ENCODE measurements at regions not wholly inside any gene's neighbourhood (a gene's known extent, or its start where the extent isn't known, plus 50 kb on each side); places are given as distances from the start of the nearest gene placed in this dataset.

DNA sequence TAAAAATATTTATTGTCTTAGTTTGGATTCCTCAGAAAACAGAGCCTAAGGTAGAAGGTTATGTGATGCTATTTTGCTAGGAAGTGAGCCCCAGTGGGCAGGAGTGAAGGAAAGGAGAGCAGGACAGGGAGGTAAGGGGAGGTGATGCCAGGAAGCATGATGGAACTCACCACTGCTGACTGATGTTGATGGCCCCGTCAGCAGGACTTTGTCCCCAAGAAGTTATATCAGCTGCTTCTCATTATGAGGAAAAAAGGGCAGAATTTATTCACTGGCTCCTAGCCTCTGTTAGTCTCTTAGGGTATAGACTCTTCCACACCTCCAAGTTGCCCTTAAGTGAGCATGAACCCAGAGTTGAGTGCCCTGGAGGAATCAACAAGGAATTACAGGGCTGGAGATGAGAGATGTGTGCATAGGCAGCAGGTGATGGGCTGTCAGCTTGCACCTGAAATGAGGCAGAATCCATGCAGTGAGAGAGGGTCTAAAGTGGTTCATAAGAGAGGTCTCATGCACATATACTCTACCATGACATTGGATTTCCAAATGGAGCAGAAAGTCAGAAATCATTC, 120.6 kb upstream of the NIPBL start:
- Histone ChIP-seq H3K27ac (no peak overlapping the region), H3K9ac (ENCODE audit: insufficient read length) (no peak overlapping the region), H3K4me3 (no peak overlapping the region), H3K9me3 (ENCODE audit: low read depth, low read length) (no peaks in the 10 kb centered on the region), H3K36me3 (ENCODE audit: insufficient read depth, low read length) (no peaks in the 10 kb centered on the region)
- no peak for DNase-seq (ENCODE audit: low read depth, low spot score)
- TF ChIP-seq EZH2 (IDR thresholded peaks at IDR 0.05): no peak
- TF ChIP-seq FOXP2 (optimal IDR thresholded peaks at IDR 0.05; ENCODE audit: control extremely low read depth, extremely low read length, insufficient read depth): no peak
- no peak for TF ChIP-seq POLR2AphosphoS5 (IDR thresholded peaks at IDR 0.05; ENCODE audit: borderline replicate concordance, low read depth, low read length)

- TF ChIP-seq POLR2AphosphoS5 (IDR thresholded peaks at IDR 0.05; ENCODE audit: borderline replicate concordance, low read depth, low read length) (no peak), EZH2 (IDR thresholded peaks at IDR 0.05) (no peak), FOXP2 (optimal IDR thresholded peaks at IDR 0.05; ENCODE audit: control extremely low read depth, extremely low read length, insufficient read depth) (no peak)
- no peak for DNase-seq (ENCODE audit: low read depth, low spot score)
- H3K4me3 ChIP-seq: no peak overlapping the region
- H3K9me3 ChIP-seq (ENCODE audit: low read depth, low read length): no peaks in the 10 kb centered on the region
- no peak overlapping the region for H3K9ac ChIP-seq (ENCODE audit: insufficient read length)
- H3K36me3 ChIP-seq (ENCODE audit: insufficient read depth, low read length): no peaks in the 10 kb centered on the region
- no peak overlapping the region for H3K27ac ChIP-seq
These were observed 119.7 kb upstream of the NIPBL start for GRCh38 chr5:36756848-36757247.

DNA sequence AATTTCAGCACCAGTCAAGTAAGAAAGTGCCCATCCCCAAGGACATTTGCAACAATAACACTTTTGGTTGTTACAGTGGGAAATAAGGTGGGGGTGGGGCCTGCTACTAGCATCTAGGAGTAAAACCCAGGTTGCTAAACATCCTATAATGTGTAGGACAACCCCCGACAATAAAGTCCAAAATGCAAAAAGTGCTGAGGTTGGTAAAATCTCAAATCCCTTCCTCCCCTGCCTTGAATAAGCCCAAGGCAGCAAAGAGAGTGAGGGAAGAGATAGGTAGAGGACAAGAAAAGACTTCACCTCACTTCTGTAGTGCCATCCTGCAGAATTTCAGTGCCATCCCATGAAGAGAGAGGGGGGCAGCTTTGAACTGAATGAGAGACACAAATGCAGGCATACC, 117.5 kb upstream of the NIPBL start:
- TF ChIP-seq FOXP2 (optimal IDR thresholded peaks at IDR 0.05; ENCODE audit: control extremely low read depth, extremely low read length, insufficient read depth) (no peak), EZH2 (IDR thresholded peaks at IDR 0.05) (no peak), POLR2AphosphoS5 (IDR thresholded peaks at IDR 0.05; ENCODE audit: borderline replicate concordance, low read depth, low read length) (no peak)
- Histone ChIP-seq H3K36me3 (ENCODE audit: insufficient read depth, low read length) (no peaks in the 10 kb centered on the region), H3K9ac (ENCODE audit: insufficient read length) (no peak overlapping the region), H3K27ac (no peak overlapping the region), H3K9me3 (ENCODE audit: low read depth, low read length) (no peaks in the 10 kb centered on the region), H3K4me3 (no peak overlapping the region)
- no peak for DNase-seq (ENCODE audit: low read depth, low spot score)

- H3K36me3 ChIP-seq (ENCODE audit: insufficient read depth, low read length): no peaks in the 10 kb centered on the region
- H3K9ac ChIP-seq (ENCODE audit: insufficient read length): no peak overlapping the region
- no peak overlapping the region for H3K4me3 ChIP-seq
- H3K27ac ChIP-seq: no peak overlapping the region
- no peak for TF ChIP-seq FOXP2 (optimal IDR thresholded peaks at IDR 0.05; ENCODE audit: control extremely low read depth, extremely low read length, insufficient read depth)
- no peak for TF ChIP-seq POLR2AphosphoS5 (IDR thresholded peaks at IDR 0.05; ENCODE audit: borderline replicate concordance, low read depth, low read length)
- TF ChIP-seq EZH2 (IDR thresholded peaks at IDR 0.05): no peak
- DNase-seq (ENCODE audit: low read depth, low spot score): no peak
- no peaks in the 10 kb centered on the region for H3K9me3 ChIP-seq (ENCODE audit: low read depth, low read length)
These were observed 113.1 kb upstream of the NIPBL start for GRCh38 chr5:36763454-36763853.

GRCh38 chr5:36765876-36766275, 110.7 kb upstream of the NIPBL start:
- DNase-seq (ENCODE audit: low read depth, low spot score): no peak
- no peak overlapping the region for H3K27ac ChIP-seq
- no peaks in the 10 kb centered on the region for H3K36me3 ChIP-seq (ENCODE audit: insufficient read depth, low read length)
- no peak overlapping the region for H3K4me3 ChIP-seq
- no peaks in the 10 kb centered on the region for H3K9me3 ChIP-seq (ENCODE audit: low read depth, low read length)
- TF ChIP-seq EZH2 (IDR thresholded peaks at IDR 0.05) (no peak), FOXP2 (optimal IDR thresholded peaks at IDR 0.05; ENCODE audit: control extremely low read depth, extremely low read length, insufficient read depth) (no peak), POLR2AphosphoS5 (IDR thresholded peaks at IDR 0.05; ENCODE audit: borderline replicate concordance, low read depth, low read length) (no peak)
- H3K9ac ChIP-seq (ENCODE audit: insufficient read length): no peak overlapping the region

GRCh38 chr5:36766981-36767380, 109.6 kb upstream of the NIPBL start:
- no peak for DNase-seq (ENCODE audit: low read depth, low spot score)
- Histone ChIP-seq H3K27ac (no peak overlapping the region), H3K36me3 (ENCODE audit: insufficient read depth, low read length) (no peaks in the 10 kb centered on the region), H3K9ac (ENCODE audit: insufficient read length) (no peak overlapping the region), H3K4me3 (no peak overlapping the region), H3K9me3 (ENCODE audit: low read depth, low read length) (no peaks in the 10 kb centered on the region)
- TF ChIP-seq FOXP2 (optimal IDR thresholded peaks at IDR 0.05; ENCODE audit: control extremely low read depth, extremely low read length, insufficient read depth): no peak
- TF ChIP-seq EZH2 (IDR thresholded peaks at IDR 0.05): no peak
- TF ChIP-seq POLR2AphosphoS5 (IDR thresholded peaks at IDR 0.05; ENCODE audit: borderline replicate concordance, low read depth, low read length): no peak

- Histone ChIP-seq H3K36me3 (ENCODE audit: insufficient read depth, low read length) (no peaks in the 10 kb centered on the region), H3K9ac (ENCODE audit: insufficient read length) (no peak overlapping the region), H3K9me3 (ENCODE audit: low read depth, low read length) (no peaks in the 10 kb centered on the region), H3K4me3 (no peak overlapping the region), H3K27ac (no peak overlapping the region)
- TF ChIP-seq EZH2 (IDR thresholded peaks at IDR 0.05): no peak
- no peak for DNase-seq (ENCODE audit: low read depth, low spot score)
These were observed 108.1 kb upstream of the NIPBL start for GRCh38 chr5:36768450-36768849.

DNA sequence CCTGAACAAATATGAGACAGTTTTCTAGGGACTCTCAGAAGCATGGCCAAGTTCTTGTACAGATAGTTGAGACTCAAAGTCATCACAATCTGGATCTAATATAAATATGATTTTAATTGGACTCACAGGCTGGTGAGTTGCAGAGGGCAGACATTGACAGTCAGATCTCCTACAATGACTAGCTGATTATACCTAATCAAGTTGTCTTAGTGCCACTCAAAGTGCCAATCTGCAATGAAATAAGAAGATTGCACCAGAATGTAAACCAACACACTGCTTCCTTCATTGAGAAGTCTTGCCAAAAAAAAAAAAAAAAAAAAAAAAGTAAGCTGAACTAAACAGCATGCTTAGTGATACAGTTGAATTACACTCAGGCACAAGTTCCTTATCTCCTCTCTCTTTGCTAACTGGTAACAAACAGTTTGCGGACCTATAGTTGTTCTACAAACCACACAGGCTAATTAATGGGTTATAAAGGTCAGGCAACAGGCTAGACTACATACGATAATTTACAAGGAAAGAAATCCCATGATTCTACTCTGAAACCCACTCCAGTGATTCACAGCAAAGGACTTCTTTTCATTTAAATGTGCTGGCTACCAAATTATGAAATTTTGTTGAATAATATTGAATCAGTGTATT, 107.3 kb upstream of the NIPBL start:
- H3K9ac ChIP-seq (ENCODE audit: insufficient read length): no peak overlapping the region
- no peaks in the 10 kb centered on the region for H3K9me3 ChIP-seq (ENCODE audit: low read depth, low read length)
- no peak overlapping the region for H3K27ac ChIP-seq
- no peak for DNase-seq (ENCODE audit: low read depth, low spot score)
- TF ChIP-seq EZH2 (IDR thresholded peaks at IDR 0.05) (no peak), FOXP2 (optimal IDR thresholded peaks at IDR 0.05; ENCODE audit: control extremely low read depth, extremely low read length, insufficient read depth) (no peak), POLR2AphosphoS5 (IDR thresholded peaks at IDR 0.05; ENCODE audit: borderline replicate concordance, low read depth, low read length) (no peak)
- H3K36me3 ChIP-seq (ENCODE audit: insufficient read depth, low read length): no peaks in the 10 kb centered on the region
- H3K4me3 ChIP-seq: no peak overlapping the region

DNA sequence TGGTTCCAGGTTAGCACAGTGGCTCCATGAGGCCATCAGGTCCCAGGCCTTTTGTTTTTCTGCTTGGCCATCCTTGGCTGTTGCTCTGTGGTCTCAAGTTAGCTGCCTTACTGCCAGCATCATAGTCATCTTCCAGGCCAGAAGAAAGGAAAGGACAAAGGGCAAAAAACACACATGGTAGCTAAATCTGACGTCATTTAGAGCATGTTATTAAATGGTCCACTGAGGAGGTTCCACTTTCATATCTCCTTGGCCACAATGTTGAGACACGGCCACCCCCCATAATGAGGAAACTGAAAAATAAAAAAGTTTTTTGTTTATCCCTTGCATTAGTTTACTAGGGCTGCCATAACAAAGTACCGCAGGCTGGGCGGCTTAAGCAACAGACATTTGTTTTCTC, 106.4 kb upstream of the NIPBL start:
- Histone ChIP-seq H3K9me3 (ENCODE audit: low read depth, low read length) (no peaks in the 10 kb centered on the region), H3K27ac (no peak overlapping the region), H3K4me3 (no peak overlapping the region), H3K9ac (ENCODE audit: insufficient read length) (no peak overlapping the region), H3K36me3 (ENCODE audit: insufficient read depth, low read length) (no peaks in the 10 kb centered on the region)
- no peak for DNase-seq (ENCODE audit: low read depth, low spot score)
- TF ChIP-seq EZH2 (IDR thresholded peaks at IDR 0.05) (no peak), FOXP2 (optimal IDR thresholded peaks at IDR 0.05; ENCODE audit: control extremely low read depth, extremely low read length, insufficient read depth) (no peak), POLR2AphosphoS5 (IDR thresholded peaks at IDR 0.05; ENCODE audit: borderline replicate concordance, low read depth, low read length) (no peak)
